Astrocyte (in vitro differentiated cells and primary cell): ENCODE measurements at regions not wholly inside any gene's neighbourhood (a gene's known extent, or its start where the extent isn't known, plus 50 kb on each side); places are given as distances from the start of the nearest gene placed in this dataset.
A peak's percentile ranks its signal among the peaks of the same experiment; 100 is the strongest.

ENCODE experiments used
- DNase-seq: peaks from one replicate; pipeline ENCODE4 v3.0.0-alpha.2; 2010; ENCODE audit warnings: low read depth
- FAIRE-seq: peaks from 2 replicates; lab custom pipeline; 2011; peaks lifted over from hg19 to GRCh38; lab: Jason Lieb, UNC
- H2AFZ ChIP-seq: 2 replicates; pipeline ENCODE4 v1.6.0; 2012; ENCODE audit warnings: low read depth, low read length, inconsistent platforms
- H3K27ac ChIP-seq: 2 replicates; pipeline ENCODE4 v1.5.1; 2011; ENCODE audit warnings: low read depth, low read length, inconsistent platforms
- H3K27me3 ChIP-seq: 2 replicates; pipeline ENCODE4 v1.6.0; 2011; ENCODE audit warnings: low read length, inconsistent platforms; ENCODE audit not compliant: insufficient read depth
- H3K36me3 ChIP-seq: 2 replicates; pipeline ENCODE4 v1.5.1; 2011; ENCODE audit warnings: low read length, inconsistent platforms; ENCODE audit not compliant: insufficient read depth
- H3K4me1 ChIP-seq: 2 replicates; pipeline ENCODE4 v1.5.1; 2011; ENCODE audit warnings: low read length, inconsistent platforms; ENCODE audit not compliant: insufficient read depth
- H3K4me2 ChIP-seq: 2 replicates; pipeline ENCODE4 v1.6.0; 2012; ENCODE audit warnings: low read length, inconsistent platforms
- H3K4me3 ChIP-seq: 2 replicates; pipeline ENCODE4 v1.5.1; 2011; ENCODE audit warnings: low read depth, mild to moderate bottlenecking, low read length, inconsistent platforms; ENCODE audit not compliant: insufficient read depth
- H3K79me2 ChIP-seq: 2 replicates; pipeline ENCODE4 v1.6.0; 2012; ENCODE audit warnings: mild to moderate bottlenecking, low read length, inconsistent platforms; ENCODE audit not compliant: insufficient read depth
- H3K9ac ChIP-seq: 2 replicates; pipeline ENCODE4 v1.6.0; 2012; ENCODE audit warnings: mild to moderate bottlenecking, low read length, inconsistent platforms
- H3K9me3 ChIP-seq: 2 replicates; pipeline ENCODE4 v1.5.1; 2012; ENCODE audit warnings: low read depth, mild to moderate bottlenecking, low read length, inconsistent platforms; ENCODE audit not compliant: insufficient read depth
- H4K20me1 ChIP-seq: 2 replicates; pipeline ENCODE4 v1.6.0; 2012; ENCODE audit warnings: low read length, inconsistent platforms; ENCODE audit not compliant: insufficient read depth
- H3K27ac Mint-ChIP-seq: one replicate; pipeline ENCODE4 v1.8.0; 2021; ENCODE audit warnings: mild to moderate bottlenecking, mixed read lengths; ENCODE audit not compliant: unreplicated experiment
- H3K27me3 Mint-ChIP-seq: one replicate; pipeline ENCODE4 v1.8.0; 2021; ENCODE audit warnings: low read depth, mixed read lengths; ENCODE audit not compliant: unreplicated experiment
- H3K36me3 Mint-ChIP-seq: one replicate; pipeline ENCODE4 v1.8.0; 2021; ENCODE audit warnings: low read depth, mixed read lengths; ENCODE audit not compliant: unreplicated experiment
- H3K4me1 Mint-ChIP-seq: one replicate; pipeline ENCODE4 v1.8.0; 2021; ENCODE audit warnings: low read depth, mixed read lengths; ENCODE audit not compliant: unreplicated experiment
- H3K4me3 Mint-ChIP-seq: one replicate; pipeline ENCODE4 v1.8.0; 2021; ENCODE audit warnings: mild to moderate bottlenecking, moderate library complexity, mixed read lengths; ENCODE audit not compliant: unreplicated experiment
- H3K9me3 Mint-ChIP-seq: one replicate; pipeline ENCODE4 v1.8.0; 2021; ENCODE audit warnings: mild to moderate bottlenecking, mixed read lengths; ENCODE audit not compliant: unreplicated experiment
- EZH2 ChIP-seq: IDR thresholded peaks from 2 replicates; pipeline ENCODE4 v1.6.1; 2012; ENCODE audit warnings: mild to moderate bottlenecking, low read length, inconsistent platforms; ENCODE audit not compliant: insufficient read depth
- TF ChIP-seq, protein P1 (sequence below): IDR thresholded peaks from 2 replicates; pipeline ENCODE4 v1.5.1; 2011; ENCODE audit warnings: low read depth, mild to moderate bottlenecking, inconsistent platforms, low read length, moderate library complexity; ENCODE audit not compliant: insufficient read depth

- H3K4me3 ChIP-seq = no peak overlapping the region
- H3K4me2 ChIP-seq = no peak overlapping the region
- H3K4me1 Mint-ChIP-seq = peaks cover 2% of the 10 kb centered on the region
- H3K9me3 Mint-ChIP-seq = no peaks in the 10 kb centered on the region
- no peaks in the 10 kb centered on the region for H3K36me3 Mint-ChIP-seq
- no peaks in the 10 kb centered on the region for H3K36me3 ChIP-seq
- H3K9me3 ChIP-seq = no peaks in the 10 kb centered on the region
- no peaks in the 10 kb centered on the region for H4K20me1 ChIP-seq
- H3K27ac Mint-ChIP-seq = no peak overlapping the region
- H2AFZ ChIP-seq = peak overlapping the region; percentile 18
- H3K79me2 ChIP-seq = no peaks in the 10 kb centered on the region
- no peak overlapping the region for H3K9ac ChIP-seq
- no peak overlapping the region for H3K27ac ChIP-seq
- no peaks in the 10 kb centered on the region for H3K27me3 ChIP-seq
- no peak for TF ChIP-seq EZH2
- TF ChIP-seq, protein P1, sequence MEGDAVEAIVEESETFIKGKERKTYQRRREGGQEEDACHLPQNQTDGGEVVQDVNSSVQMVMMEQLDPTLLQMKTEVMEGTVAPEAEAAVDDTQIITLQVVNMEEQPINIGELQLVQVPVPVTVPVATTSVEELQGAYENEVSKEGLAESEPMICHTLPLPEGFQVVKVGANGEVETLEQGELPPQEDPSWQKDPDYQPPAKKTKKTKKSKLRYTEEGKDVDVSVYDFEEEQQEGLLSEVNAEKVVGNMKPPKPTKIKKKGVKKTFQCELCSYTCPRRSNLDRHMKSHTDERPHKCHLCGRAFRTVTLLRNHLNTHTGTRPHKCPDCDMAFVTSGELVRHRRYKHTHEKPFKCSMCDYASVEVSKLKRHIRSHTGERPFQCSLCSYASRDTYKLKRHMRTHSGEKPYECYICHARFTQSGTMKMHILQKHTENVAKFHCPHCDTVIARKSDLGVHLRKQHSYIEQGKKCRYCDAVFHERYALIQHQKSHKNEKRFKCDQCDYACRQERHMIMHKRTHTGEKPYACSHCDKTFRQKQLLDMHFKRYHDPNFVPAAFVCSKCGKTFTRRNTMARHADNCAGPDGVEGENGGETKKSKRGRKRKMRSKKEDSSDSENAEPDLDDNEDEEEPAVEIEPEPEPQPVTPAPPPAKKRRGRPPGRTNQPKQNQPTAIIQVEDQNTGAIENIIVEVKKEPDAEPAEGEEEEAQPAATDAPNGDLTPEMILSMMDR = no peak
- H3K27me3 Mint-ChIP-seq = no peaks in the 10 kb centered on the region
- no peak overlapping the region for H3K4me3 Mint-ChIP-seq
- H3K4me1 ChIP-seq = no peaks in the 10 kb centered on the region
- DNase-seq = no peak
- no peak for FAIRE-seq
These were observed 329.8 kb downstream of the ATP23 start for GRCh38 chr12:58270966-58271705.

- H3K4me1 Mint-ChIP-seq = peaks cover 2% of the 10 kb centered on the region
- H3K4me1 ChIP-seq = no peaks in the 10 kb centered on the region
- no peaks in the 10 kb centered on the region for H3K27me3 Mint-ChIP-seq
- no peaks in the 10 kb centered on the region for H3K36me3 ChIP-seq
- H3K9me3 Mint-ChIP-seq = peaks cover 9% of the 10 kb centered on the region
- H3K4me2 ChIP-seq = no peak overlapping the region
- FAIRE-seq = no peak
- no peak for TF ChIP-seq EZH2
- TF ChIP-seq, protein P1 = no peak
- H3K9ac ChIP-seq = no peak overlapping the region
- H3K36me3 Mint-ChIP-seq = no peaks in the 10 kb centered on the region
- no peak overlapping the region for H3K27ac ChIP-seq
- H3K4me3 ChIP-seq = no peak overlapping the region
- H2AFZ ChIP-seq = no peak overlapping the region
- no peak overlapping the region for H3K27ac Mint-ChIP-seq
- no peaks in the 10 kb centered on the region for H3K79me2 ChIP-seq
- no peak for DNase-seq
- H3K27me3 ChIP-seq = no peaks in the 10 kb centered on the region
- no peaks in the 10 kb centered on the region for H4K20me1 ChIP-seq
- no peak overlapping the region for H3K4me3 Mint-ChIP-seq
- peaks cover 1% of the 10 kb centered on the region for H3K9me3 ChIP-seq
These were observed 331.1 kb downstream of the ATP23 start for GRCh38 chr12:58272461-58272860.

- Histone ChIP-seq H3K4me3 (no peak overlapping the region), H3K36me3 (no peaks in the 10 kb centered on the region), H3K9me3 (peaks cover 6% of the 10 kb centered on the region), H3K9ac (no peak overlapping the region), H3K4me1 (no peaks in the 10 kb centered on the region), H3K27ac (no peak overlapping the region), H3K27me3 (no peaks in the 10 kb centered on the region), H3K4me2 (no peak overlapping the region), H4K20me1 (no peaks in the 10 kb centered on the region), H2AFZ (no peak overlapping the region), H3K79me2 (no peaks in the 10 kb centered on the region)
- FAIRE-seq (no peak), DNase-seq (no peak)
- no peaks in the 10 kb centered on the region for H3K27me3 Mint-ChIP-seq
- H3K27ac Mint-ChIP-seq = no peak overlapping the region
- H3K4me3 Mint-ChIP-seq = no peak overlapping the region
- TF ChIP-seq, protein P1 = no peak
- TF ChIP-seq EZH2 = no peak
- H3K4me1 Mint-ChIP-seq = no peaks in the 10 kb centered on the region
- H3K36me3 Mint-ChIP-seq = no peaks in the 10 kb centered on the region
- peaks cover 20% of the 10 kb centered on the region for H3K9me3 Mint-ChIP-seq
These were observed 335.9 kb downstream of the ATP23 start for GRCh38 chr12:58277231-58277630.
